HG02642 (cell line): ENCODE measurements at regions not wholly inside any gene's neighbourhood (a gene's known extent, or its start where the extent isn't known, plus 50 kb on each side); places are given as distances from the start of the nearest gene placed in this dataset.

Experiments used
- ATAC-seq: cut with Tn5 transposase; IDR thresholded peaks from one replicate; pipeline ENCODE4 v1.9.1; 2021; ENCODE audit warnings: mild to moderate bottlenecking; ENCODE audit not compliant: unreplicated experiment, poor library complexity

GRCh38 chr1:104906141-104906540, 1156.4 kb downstream of the AMY1C start:
- no peak for ATAC-seq

- no peak for ATAC-seq
Observed at GRCh38 chr1:104919188-104919587, 1169.5 kb downstream of the AMY1C start.

DNA sequence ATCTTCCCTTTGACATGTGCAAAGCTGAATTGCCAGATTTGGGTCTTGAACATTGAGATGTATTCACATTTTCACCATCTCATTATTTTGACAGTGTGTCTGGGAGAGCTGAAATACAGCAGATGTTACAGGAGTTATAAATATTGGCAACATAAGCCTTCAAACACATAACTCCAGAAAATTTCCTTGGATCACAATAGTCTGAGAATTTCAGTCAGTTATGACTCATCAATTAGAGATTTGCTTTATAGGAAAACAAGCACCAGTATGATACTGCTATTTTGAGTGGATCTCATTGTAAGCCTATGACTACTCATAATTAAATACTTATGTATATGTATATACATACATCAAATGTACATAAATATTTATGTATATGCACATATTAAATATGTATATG, 1171.8 kb downstream of the AMY1C start:
- ATAC-seq: no peak

GRCh38 chr1:104923075-104923474, 1173.4 kb downstream of the AMY1C start:
- no peak for ATAC-seq

- no peak for ATAC-seq
Observed at GRCh38 chr1:104929280-104929679, 1179.6 kb downstream of the AMY1C start.

DNA sequence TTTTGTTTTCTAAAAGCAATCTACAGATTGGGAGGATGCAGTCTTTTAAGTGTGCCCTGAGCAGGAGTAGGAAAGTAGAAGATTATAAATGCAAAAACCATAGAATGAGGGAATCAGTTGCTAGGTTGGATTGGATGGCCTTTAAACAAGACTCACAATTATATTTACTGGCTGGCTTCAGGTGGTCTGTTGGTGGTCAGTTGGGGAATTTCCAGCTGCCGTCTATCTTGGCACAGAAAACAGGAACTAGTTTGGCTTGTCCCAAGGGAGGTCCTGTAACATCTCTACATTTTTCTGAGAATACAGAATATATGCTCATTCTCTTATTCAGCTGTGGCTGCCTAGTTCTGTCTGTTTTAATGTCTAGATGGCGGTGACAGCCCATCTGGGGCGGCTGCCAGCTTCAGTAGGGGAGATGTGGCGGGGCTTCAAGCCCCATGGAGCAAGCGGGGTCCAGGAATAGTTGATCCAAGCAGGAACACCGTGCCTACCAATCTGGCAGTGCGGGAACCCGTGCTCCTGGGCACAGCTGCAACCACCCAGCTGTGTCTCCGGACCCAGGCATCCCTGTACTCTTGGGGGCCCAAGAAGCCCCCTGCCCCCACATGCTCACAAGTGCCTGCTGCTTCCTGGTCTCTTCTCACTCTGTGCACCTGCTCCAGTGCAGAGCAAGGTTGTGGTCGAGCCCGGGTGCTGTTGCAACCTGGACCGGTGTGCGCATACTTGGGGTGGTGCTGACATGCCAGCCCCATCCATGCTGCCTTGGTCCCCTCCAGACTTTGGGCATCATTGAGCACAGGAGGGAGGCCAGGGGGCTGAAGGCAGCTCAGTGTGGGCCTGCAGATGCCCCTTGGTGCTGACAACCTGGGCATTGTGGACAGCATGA, 1182.6 kb downstream of the AMY1C start:
- ATAC-seq: peak; percentile 59

- ATAC-seq: peak; percentile 34
Observed at GRCh38 chr1:104932949-104933679, 1183.4 kb downstream of the AMY1C start.

- no peak for ATAC-seq
Observed at GRCh38 chr1:104933846-104934245, 1184.1 kb downstream of the AMY1C start.

GRCh38 chr1:104945406-104945805, 1195.7 kb downstream of the AMY1C start:
- no peak for ATAC-seq

DNA sequence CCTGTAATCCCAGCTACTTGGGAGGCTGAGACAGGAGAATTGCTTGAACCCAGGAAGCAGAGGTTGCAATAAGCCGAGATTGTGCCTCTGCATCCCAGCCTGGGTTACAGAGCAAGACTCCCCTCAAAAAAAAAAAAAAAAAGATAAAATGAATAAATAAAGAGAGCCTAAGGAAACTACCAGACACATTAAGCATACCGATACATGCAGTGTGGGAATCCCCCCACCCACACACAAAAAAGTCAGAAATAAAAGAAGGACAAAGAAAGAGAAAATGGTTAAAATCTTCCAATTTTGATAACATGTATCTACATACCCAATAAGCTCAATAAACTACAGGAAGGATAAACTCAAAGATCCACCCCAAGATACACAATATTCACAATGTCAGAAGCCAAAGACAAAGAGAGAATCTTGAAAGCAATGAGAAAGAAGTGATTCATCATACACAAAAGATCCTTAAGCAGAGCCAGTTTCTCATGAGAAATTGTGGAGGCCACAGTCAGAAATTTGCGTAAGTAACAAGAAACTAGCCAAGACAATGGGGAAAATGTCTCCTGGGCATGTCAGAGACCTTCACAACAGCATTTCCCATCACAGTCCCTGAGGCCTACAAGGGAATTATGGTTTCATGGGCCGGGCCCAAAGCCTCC, 1197.0 kb downstream of the AMY1C start:
- no peak for ATAC-seq

- ATAC-seq: no peak
Observed at GRCh38 chr1:104953555-104953954, 1203.9 kb downstream of the AMY1C start.

DNA sequence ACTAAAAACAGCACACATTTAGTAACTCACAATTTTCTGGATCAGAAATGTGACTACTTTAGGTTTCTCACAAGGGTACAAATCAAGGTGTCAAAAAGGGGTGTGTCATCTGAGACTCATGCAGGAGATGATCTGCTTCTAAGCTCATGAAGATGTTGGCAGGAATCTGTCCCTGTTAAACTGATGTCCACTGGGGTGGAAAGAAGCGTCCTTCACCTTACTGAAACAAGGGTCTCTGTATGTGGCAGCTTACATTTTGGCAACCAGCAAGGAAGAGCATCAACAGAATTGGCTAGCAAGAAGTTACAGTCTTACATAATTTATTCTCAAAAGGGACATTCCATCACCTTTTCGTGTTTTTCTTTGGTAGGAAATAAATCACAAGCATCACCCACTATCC, 1223.8 kb downstream of the AMY1C start:
- ATAC-seq: no peak

GRCh38 chr1:104979651-104980050, 1230.0 kb downstream of the AMY1C start:
- no peak for ATAC-seq

GRCh38 chr1:104987210-104987609, 1237.5 kb downstream of the AMY1C start:
- ATAC-seq: peak; percentile 96

GRCh38 chr1:104989012-104989411, 1239.3 kb downstream of the AMY1C start:
- no peak for ATAC-seq

- ATAC-seq: no peak
Observed at GRCh38 chr1:104991702-104992101, 1242.0 kb downstream of the AMY1C start.

- ATAC-seq: no peak
Observed at GRCh38 chr1:105000793-105001192, 1251.1 kb downstream of the AMY1C start.

DNA sequence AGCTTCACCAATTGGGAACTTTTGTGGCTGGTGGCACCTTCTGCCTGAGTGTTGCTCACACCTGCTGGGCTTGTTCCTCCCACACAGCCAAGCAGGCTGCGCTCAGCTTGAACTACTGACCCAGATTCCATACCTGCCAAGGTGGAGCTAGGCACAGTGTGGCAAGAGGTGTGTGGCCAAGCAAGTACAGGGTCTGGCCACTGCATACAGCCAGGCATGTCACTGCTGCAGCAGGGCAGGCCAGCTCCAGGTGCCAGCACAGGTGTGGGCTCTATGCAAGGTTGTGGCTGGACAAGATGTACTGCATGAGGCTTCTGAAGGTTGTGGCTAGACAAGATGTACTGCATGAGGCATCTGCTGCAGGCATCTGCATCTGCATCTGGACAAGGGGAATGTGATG, 1254.8 kb downstream of the AMY1C start:
- no peak for ATAC-seq

DNA sequence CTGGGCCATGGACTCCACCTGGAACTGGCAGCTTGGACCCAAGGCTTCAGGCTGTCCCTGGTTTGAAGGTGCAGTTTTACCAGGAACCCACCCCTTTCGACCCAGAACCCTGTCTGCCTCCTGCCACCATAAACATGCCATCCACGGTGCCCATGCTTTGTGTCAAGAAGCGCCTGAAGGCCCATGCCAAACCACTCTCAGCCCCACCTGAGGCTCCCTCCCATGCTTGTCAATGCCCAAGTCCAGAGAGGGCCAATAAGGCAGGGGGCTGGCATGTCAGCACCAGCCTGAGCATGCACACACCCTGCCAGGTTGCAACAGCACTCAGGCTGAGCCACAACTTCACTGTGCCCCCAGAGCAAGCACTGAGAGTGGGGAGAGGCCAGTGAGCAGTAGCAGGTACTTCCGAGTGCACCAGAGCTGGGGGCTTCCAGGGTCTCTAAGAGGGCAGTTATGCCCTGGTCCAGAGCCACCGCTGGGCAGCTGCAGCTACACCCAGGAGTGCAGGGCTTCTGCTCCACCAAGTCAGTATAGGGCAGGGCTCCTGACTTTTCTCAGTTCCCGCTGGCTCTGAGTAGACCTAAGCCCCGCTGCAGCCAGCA, 1256.0 kb downstream of the AMY1C start:
- ATAC-seq: no peak

DNA sequence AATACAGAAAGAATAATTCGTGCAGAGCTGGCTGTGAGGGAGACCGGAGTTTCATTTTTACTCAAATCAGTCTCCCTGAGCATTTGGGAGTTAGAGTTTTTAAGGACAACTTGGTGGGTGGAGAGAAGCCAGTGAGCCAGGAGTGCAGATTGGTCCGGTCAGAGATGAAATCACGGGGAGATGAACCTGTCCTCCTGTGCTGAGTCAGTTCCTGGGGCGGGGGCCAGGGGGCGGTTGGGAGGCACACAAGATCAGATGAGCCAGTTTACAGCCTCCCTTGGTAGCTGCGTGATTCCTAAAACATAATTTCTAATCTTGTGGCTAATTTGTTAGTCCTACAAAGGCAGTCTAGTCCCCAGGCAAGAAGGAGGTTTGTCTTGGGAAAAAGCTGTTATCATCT, 1267.9 kb downstream of the AMY1C start:
- ATAC-seq: no peak

DNA sequence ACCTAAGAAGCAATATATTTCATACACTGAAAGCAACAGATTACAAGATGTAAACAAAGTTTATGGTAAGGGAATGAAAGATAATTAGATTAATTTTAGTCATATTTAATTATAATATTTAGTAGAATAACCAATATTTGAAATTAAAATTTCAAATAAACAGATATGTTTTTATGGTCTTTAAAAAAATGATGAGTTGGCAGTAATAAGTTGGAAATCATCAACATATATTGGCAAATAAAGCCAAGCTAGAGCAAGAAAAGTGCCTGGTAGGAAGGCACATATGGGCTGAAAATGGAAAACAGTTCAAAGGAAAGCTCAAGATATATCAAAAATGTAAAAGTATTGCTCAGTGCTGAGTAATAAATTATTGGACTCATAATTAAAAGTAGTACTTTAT, 1274.0 kb downstream of the AMY1C start:
- ATAC-seq: no peak
